Mammary epithelial cell (primary cell): ENCODE measurements at regions not wholly inside any gene's neighbourhood (a gene's known extent, or its start where the extent isn't known, plus 50 kb on each side); places are given as distances from the start of the nearest gene placed in this dataset.

ENCODE experiments used
- CTCF ChIP-seq, 2 donors: IDR thresholded peaks in 1 of 2; conservative IDR thresholded peaks in 1 of 2; 2 replicates each; pipeline ENCODE4 v1.5.1; 2011 to 2012; ENCODE audit warnings: inconsistent platforms in 2 of 2, low read length in 2 of 2, mild to moderate bottlenecking in 2 of 2, control low read depth in 1 of 2, low read depth in 1 of 2; ENCODE audit not compliant: insufficient read depth in 1 of 2; ENCODE audit errors: extremely low read depth in 1 of 2
- EZH2 ChIP-seq: IDR thresholded peaks from 2 replicates; pipeline ENCODE4 v1.6.1; 2012; ENCODE audit warnings: low read length, inconsistent platforms, borderline replicate concordance

DNA sequence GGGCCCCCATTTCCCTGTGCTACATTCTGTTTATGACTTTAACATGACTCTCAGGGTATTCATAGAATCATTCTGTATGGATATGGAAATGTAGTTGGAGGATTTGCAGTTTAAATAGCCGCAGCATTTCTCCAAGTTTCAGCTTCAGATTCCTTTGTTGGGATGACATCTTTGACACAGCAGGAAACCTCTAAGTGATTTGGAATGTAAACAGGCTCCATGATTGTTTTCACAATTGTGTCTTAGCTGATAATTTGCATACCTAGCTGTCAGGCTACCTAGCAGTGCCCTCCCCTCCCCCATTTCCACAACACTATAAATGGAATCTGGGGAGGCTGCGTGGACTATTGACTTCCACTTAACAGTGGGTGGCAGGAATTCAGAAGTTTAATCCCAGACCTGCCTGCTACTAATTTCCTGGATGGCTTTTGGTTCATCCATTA, 290.2 kb downstream of the HLX start:
- TF ChIP-seq CTCF (conservative IDR thresholded peaks at IDR 0.05 in 1 of 2, IDR thresholded peaks at IDR 0.05 in 1 of 2; ENCODE audit: extremely low read depth in 1 of 2, insufficient read depth in 1 of 2, low read depth in 1 of 2, low read length in 2 of 2) (no peak), EZH2 (no peak)
